H1 (cell line): ENCODE measurements at regions not wholly inside any gene's neighbourhood (a gene's known extent, or its start where the extent isn't known, plus 50 kb on each side); places are given as distances from the start of the nearest gene placed in this dataset.

Experiments used
- CTCF ChIA-PET: fragments of 300-600 bp; sonication (Branson Sonifier 250); formaldehyde crosslinking; loops from one replicate; lab custom pipeline; 2021; ENCODE audit not compliant: partially characterized antibody; lab: Charles Lee
- POLR2A ChIA-PET: fragments of 300-600 bp; sonication (Branson Sonifier 250); formaldehyde crosslinking; loops from one replicate; lab custom pipeline; 2021; ENCODE audit warnings: inconsistent platforms; ENCODE audit not compliant: partially characterized antibody; lab: Charles Lee
- DNase-seq, 2 experiments: peaks; one replicate each; pipeline versions ENCODE4 v3.0.0 to v3.0.0-alpha.2; 2010 to 2022; ENCODE audit warnings: low spot score in 2 of 2, low read depth in 1 of 2, mixed read lengths in 1 of 2
- FAIRE-seq: peaks from 2 replicates; lab custom pipeline; 2011; peaks lifted over from hg19 to GRCh38; lab: Jason Lieb, UNC
- H2AFZ ChIP-seq: 2 replicates; pipeline ENCODE4 v1.8.1; 2012; ENCODE audit warnings: low read length, inconsistent platforms
- H2AK5ac ChIP-seq: 2 replicates; pipeline ENCODE4 v1.6.1; 2013; ENCODE audit warnings: low read depth, low read length
- H2BK120ac ChIP-seq: replicated peaks from 2 replicates; pipeline ENCODE3; 2013; ENCODE audit warnings: low read depth, low read length, inconsistent platforms
- H2BK12ac ChIP-seq: 2 replicates; pipeline ENCODE4 v1.6.1; 2013; ENCODE audit warnings: low read depth, low read length
- H2BK15ac ChIP-seq: 2 replicates; pipeline ENCODE4 v1.6.1; 2013; ENCODE audit warnings: low read length
- H2BK20ac ChIP-seq: 2 replicates; pipeline ENCODE4 v1.6.1; 2013; ENCODE audit warnings: low read length
- H2BK5ac ChIP-seq: 2 replicates; pipeline ENCODE4 v1.6.1; 2013; ENCODE audit warnings: low read depth, low read length
- H3K14ac ChIP-seq: 2 replicates; pipeline ENCODE4 v1.6.1; 2013; ENCODE audit warnings: inconsistent platforms; ENCODE audit not compliant: insufficient read length
- H3K18ac ChIP-seq: 2 replicates; pipeline ENCODE4 v1.6.1; 2013; ENCODE audit warnings: low read length; ENCODE audit errors: extremely low read depth
- H3K23ac ChIP-seq: 2 replicates; pipeline ENCODE4 v1.6.1; 2013; ENCODE audit warnings: inconsistent platforms; ENCODE audit not compliant: insufficient read length
- H3K23me2 ChIP-seq: 2 replicates; pipeline ENCODE4 v1.6.1; 2013; ENCODE audit warnings: low read depth, low read length
- H3K27ac ChIP-seq: 2 replicates; pipeline ENCODE4 v1.6.1; 2011; ENCODE audit warnings: low read depth, low read length, inconsistent platforms
- H3K27me3 ChIP-seq, 4 experiments: replicated peaks in 1 of 4; 1 replicate in 1 of 4; 2 replicates in 3 of 4; pipeline versions ENCODE4 v1.6.1 to v1.8.1; 2011 to 2013; ENCODE audit warnings: low read length in 3 of 4, mild to moderate bottlenecking in 3 of 4, inconsistent platforms in 2 of 4, mixed read lengths in 2 of 4, moderate library complexity in 1 of 4; ENCODE audit not compliant: control insufficient read depth in 3 of 4, insufficient read depth in 3 of 4; ENCODE audit errors: extremely low read depth in 1 of 4
- H3K36me3 ChIP-seq, 4 experiments: 2 replicates each; pipeline versions ENCODE4 v1.6.1 to v1.8.1; 2011 to 2013; ENCODE audit warnings: mild to moderate bottlenecking in 4 of 4, low read length in 3 of 4, moderate library complexity in 2 of 4, control low read depth in 1 of 4, inconsistent platforms in 1 of 4; ENCODE audit not compliant: insufficient read depth in 4 of 4, control insufficient read depth in 2 of 4
- H3K4ac ChIP-seq: replicated peaks from 2 replicates; pipeline ENCODE3; 2013; ENCODE audit warnings: low read length, low read depth, mixed read lengths, inconsistent platforms; ENCODE audit not compliant: insufficient read length
- H3K4me1 ChIP-seq, 4 experiments: replicated peaks in 1 of 4; 1 replicate in 1 of 4; 2 replicates in 3 of 4; pipeline versions ENCODE4 v1.6.1 to v1.8.1; 2011 to 2013; ENCODE audit warnings: low read length in 3 of 4, inconsistent platforms in 2 of 4, mixed read lengths in 1 of 4; ENCODE audit not compliant: insufficient read depth in 4 of 4, control insufficient read depth in 3 of 4
- H3K4me2 ChIP-seq, 2 experiments: 2 replicates each; pipeline versions ENCODE4 v1.6.1 to v1.8.1; 2011 to 2013; ENCODE audit warnings: low read depth in 2 of 2, low read length in 2 of 2, control low read depth in 1 of 2, inconsistent platforms in 1 of 2, mild to moderate bottlenecking in 1 of 2; ENCODE audit not compliant: insufficient read depth in 1 of 2
- H3K4me3 ChIP-seq, 4 experiments: fragments of 200-600, 300-600 bp in 1 of 4; sonication (generic), shearing (Covaris generic), sonication (Bioruptor Twin) in 1 of 4; 2 replicates each; pipeline versions ENCODE4 v1.5.1 to v1.8.1; 2011 to 2016; ENCODE audit warnings: low read length in 4 of 4, low read depth in 3 of 4, control low read depth in 2 of 4, inconsistent platforms in 2 of 4, mild to moderate bottlenecking in 2 of 4, mixed read lengths in 1 of 4, moderate library complexity in 1 of 4; ENCODE audit not compliant: insufficient read depth in 2 of 4; ENCODE audit errors: extremely low read depth in 1 of 4
- H3K56ac ChIP-seq: replicated peaks from 2 replicates; pipeline ENCODE3; 2013; ENCODE audit warnings: low read depth, mild to moderate bottlenecking, mixed read lengths, low read length, inconsistent platforms; ENCODE audit not compliant: insufficient read length
- H3K79me1 ChIP-seq: 2 replicates; pipeline ENCODE4 v1.6.1; 2013; ENCODE audit warnings: low read depth, low read length, control low read depth
- H3K79me2 ChIP-seq, 2 experiments: 2 replicates each; pipeline versions ENCODE4 v1.6.1 to v1.8.1; 2012 to 2013; ENCODE audit warnings: low read length in 2 of 2, mild to moderate bottlenecking in 2 of 2, inconsistent platforms in 1 of 2; ENCODE audit not compliant: insufficient read depth in 2 of 2, control insufficient read depth in 1 of 2
- H3K9ac ChIP-seq, 4 experiments: replicated peaks in 1 of 4; 1 replicate in 1 of 4; 2 replicates in 3 of 4; pipeline versions ENCODE4 v1.6.1 to v1.8.1; 2011 to 2013; ENCODE audit warnings: low read depth in 3 of 4, low read length in 3 of 4, control low read depth in 2 of 4, mild to moderate bottlenecking in 2 of 4, moderate library complexity in 2 of 4, inconsistent platforms in 1 of 4; ENCODE audit errors: extremely low read depth in 1 of 4
- H3K9me3 ChIP-seq, 2 experiments: 2 replicates each; pipeline versions ENCODE4 v1.6.1 to v1.8.1; 2012 to 2013; ENCODE audit warnings: mild to moderate bottlenecking in 2 of 2, moderate library complexity in 2 of 2, control low read depth in 1 of 2, inconsistent platforms in 1 of 2, low read depth in 1 of 2, low read length in 1 of 2, mixed read lengths in 1 of 2; ENCODE audit not compliant: insufficient read depth in 2 of 2
- H4K20me1 ChIP-seq, 2 experiments: replicated peaks in 1 of 2; 2 replicates each; pipeline versions ENCODE3 to v1.8.1; 2011 to 2013; ENCODE audit warnings: inconsistent platforms in 2 of 2, low read length in 2 of 2, mild to moderate bottlenecking in 1 of 2; ENCODE audit not compliant: insufficient read depth in 2 of 2, control insufficient read depth in 1 of 2
- H4K5ac ChIP-seq: 2 replicates; pipeline ENCODE4 v1.6.1; 2013; ENCODE audit warnings: low read length, low read depth, mixed read lengths, inconsistent platforms; ENCODE audit not compliant: insufficient read length
- H4K8ac ChIP-seq: 2 replicates; pipeline ENCODE4 v1.8.0; 2013; ENCODE audit warnings: mild to moderate bottlenecking, moderate library complexity, low read length, inconsistent platforms; ENCODE audit not compliant: insufficient read depth; ENCODE audit errors: extremely low read depth
- H4K91ac ChIP-seq: replicated peaks from 2 replicates; pipeline ENCODE3; 2013; ENCODE audit warnings: low read length, mixed read lengths, inconsistent platforms; ENCODE audit not compliant: insufficient read length
- ATF2 ChIP-seq: IDR thresholded peaks from 2 replicates; pipeline ENCODE4 v1.6.1; 2012; ENCODE audit warnings: low read length, inconsistent platforms
- CTCF ChIP-seq, 3 experiments: IDR thresholded peaks; 1 replicate in 2 of 3; 2 replicates in 1 of 3; pipeline versions ENCODE4 v1.5.1 to v1.6.1; 2011; ENCODE audit warnings: low read length in 3 of 3, mild to moderate bottlenecking in 3 of 3, inconsistent platforms in 2 of 3, low read depth in 1 of 3, moderate library complexity in 1 of 3; ENCODE audit not compliant: insufficient read depth in 1 of 3; ENCODE audit errors: control extremely low read depth in 1 of 3
- EP300 ChIP-seq, 2 experiments: IDR thresholded peaks; 1 replicate in 1 of 2; 2 replicates in 1 of 2; pipeline ENCODE4 v1.6.1; 2011 to 2012; ENCODE audit warnings: low read depth in 2 of 2, low read length in 2 of 2, mild to moderate bottlenecking in 2 of 2, borderline replicate concordance in 1 of 2, inconsistent platforms in 1 of 2, moderate library complexity in 1 of 2
- POLR2A ChIP-seq, 2 experiments: IDR thresholded peaks; 1 replicate in 1 of 2; 2 replicates in 1 of 2; pipeline ENCODE4 v1.6.1; 2011; ENCODE audit warnings: low read depth in 2 of 2, low read length in 2 of 2, mild to moderate bottlenecking in 2 of 2; ENCODE audit errors: control extremely low read depth in 1 of 2
- RBBP5 ChIP-seq: IDR thresholded peaks from 2 replicates; pipeline ENCODE4 v1.7.1; 2012; ENCODE audit warnings: low read depth, mild to moderate bottlenecking, inconsistent platforms, low read length, moderate library complexity, borderline replicate concordance
- USF2 ChIP-seq: IDR thresholded peaks from 2 replicates; pipeline ENCODE4 v1.6.1; 2011; ENCODE audit warnings: low read length, improper control_type of control experiment
- WGBS, 2 experiments: shearing (Covaris generic) in 1 of 2; methylation state at CpG; one replicate each; pipeline versions ENCODE4 v1.1.6 to v1.1.7; 2013 to 2015; ENCODE audit warnings: low lambda C conversion rate in 2 of 2, mixed read lengths in 2 of 2, inconsistent platforms in 1 of 2, low coverage in 1 of 2, missing lambda C conversion rate in 1 of 2; ENCODE audit not compliant: insufficient replicate concordance in 2 of 2, insufficient coverage in 1 of 2, insufficient read length in 1 of 2; ENCODE audit errors: extremely low coverage in 1 of 2, missing lambda C conversion rate in 1 of 2; 5-methylcytosine and 5-hydroxymethylcytosine counted together

GRCh38 chr11:116533186-116533825 lies 239.5 kb downstream of the BUD13 start:
- H2BK15ac ChIP-seq = no peak overlapping the region
- H2AK5ac ChIP-seq = no peak overlapping the region
- no peak overlapping the region for H3K27ac ChIP-seq
- H3K79me1 ChIP-seq = no peaks in the 10 kb centered on the region
- H3K9ac ChIP-seq = no peak overlapping the region
- no peak overlapping the region for H2BK120ac ChIP-seq
- peak overlapping the region; percentile 33; the same call in 1 of the 2 replicates for H2BK12ac ChIP-seq
- H3K23me2 ChIP-seq = no peaks in the 10 kb centered on the region; the same call in 1 of the 2 replicates
- H4K8ac ChIP-seq = no peak overlapping the region
- DNase-seq = peak in 1 of 2 experiments; percentile 83
- no peak overlapping the region for H3K4ac ChIP-seq
- H3K4me2 ChIP-seq = no peak overlapping the region; a peak in 2 of 4 replicates
- no peak overlapping the region for H3K23ac ChIP-seq
- peak overlapping the region; percentile 49; the same call in 1 of the 2 replicates for H2BK20ac ChIP-seq
- H3K14ac ChIP-seq = no peak overlapping the region
- no peak overlapping the region for H4K91ac ChIP-seq
- H4K20me1 ChIP-seq = no peaks in the 10 kb centered on the region
- no peaks in the 10 kb centered on the region for H3K79me2 ChIP-seq
- no peak overlapping the region; a peak in 1 of 8 replicates for H3K4me3 ChIP-seq
- H3K36me3 ChIP-seq = no peaks in the 10 kb centered on the region
- no peak overlapping the region for H3K18ac ChIP-seq
- FAIRE-seq = no peak
- WGBS, 2 experiments = 51% methylated on average over 9 of the region's 11 CpGs; no CpG with 5 or more reads in 1 of the 2 experiments
- H3K27me3 ChIP-seq = peaks cover 0 to 3% (median 0%) of the 10 kb centered on the region in 4 experiments; a peak in 3 of 7 replicates
- H4K5ac ChIP-seq = no peak overlapping the region
- no peak overlapping the region for H3K56ac ChIP-seq
- POLR2A ChIA-PET = no interaction called here
- peaks cover 0 to 4% (median 1%) of the 10 kb centered on the region in 4 experiments; a peak in 2 of 7 replicates for H3K4me1 ChIP-seq
- H2BK5ac ChIP-seq = no peak overlapping the region; the same call in 1 of the 2 replicates
- CTCF ChIA-PET = interaction anchor here (0.6 to 11.6 kb wide), 15 partner anchors 12 to 316 kb away, joined by 3 to 96 read pairs (median 4); no protein-coding TSS in a partner anchor
- no peaks in the 10 kb centered on the region for H3K9me3 ChIP-seq
- peak overlapping the region; percentile 27; the same call in 1 of the 2 replicates for H2AFZ ChIP-seq
- TF ChIP-seq POLR2A (IDR thresholded peaks at IDR 0.05; ENCODE audit: control extremely low read depth in 1 of 2, low read depth in 2 of 2, low read length in 2 of 2) (no peak), EP300 (IDR thresholded peaks at IDR 0.05; ENCODE audit: borderline replicate concordance in 1 of 2, low read depth in 2 of 2, low read length in 2 of 2) (no peak), USF2 (no peak), CTCF (IDR thresholded peaks at IDR 0.05; ENCODE audit: control extremely low read depth in 1 of 3, insufficient read depth in 1 of 3, low read depth in 1 of 3, low read length in 3 of 3) (peak; percentile 62 to 73 (median 63)), RBBP5 (no peak), ATF2 (no peak)
